ENCODE measurements at regions not wholly inside any gene's neighbourhood (a gene's known extent, or its start where the extent isn't known, plus 50 kb on each side); places are given as distances from the start of the nearest gene placed in this dataset.
"Not testable (repeated sequence)": the region's sequence is repeated elsewhere in the genome, so short reads cannot be mapped to it uniquely, and the experiment has no call there.

DNA sequence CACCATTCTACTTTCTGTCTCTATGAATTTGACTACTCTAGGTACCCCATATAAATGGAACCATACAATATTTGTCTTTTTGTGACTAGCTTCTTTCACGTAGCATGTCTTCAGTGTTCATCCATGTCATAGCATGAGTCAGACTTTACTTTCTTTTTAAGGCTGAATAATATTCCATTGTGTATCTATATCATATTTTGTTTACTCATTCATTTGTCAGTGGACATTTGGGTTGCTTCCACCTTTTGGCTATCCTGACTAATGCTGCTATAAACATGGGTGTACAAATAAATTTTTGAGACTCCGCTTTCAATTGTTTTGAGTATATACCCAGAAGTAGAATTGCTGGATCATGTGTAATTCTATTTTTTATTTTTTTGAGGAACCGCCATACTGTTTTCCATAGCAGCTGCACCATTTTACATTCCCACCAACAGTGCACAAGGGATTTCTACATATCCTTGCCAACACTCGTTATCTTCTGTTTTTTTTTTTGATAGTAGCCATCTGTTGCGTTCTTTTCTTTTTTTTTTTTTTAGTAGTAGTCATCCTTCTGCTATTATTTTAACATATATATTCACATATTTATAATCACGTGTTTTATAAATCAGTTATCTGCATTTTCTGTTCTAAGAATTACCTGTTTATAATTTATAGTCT, 158.0 kb upstream of the MED14 start:
- no peaks in the 10 kb centered on the region for H3K4me1 ChIP-seq

DNA sequence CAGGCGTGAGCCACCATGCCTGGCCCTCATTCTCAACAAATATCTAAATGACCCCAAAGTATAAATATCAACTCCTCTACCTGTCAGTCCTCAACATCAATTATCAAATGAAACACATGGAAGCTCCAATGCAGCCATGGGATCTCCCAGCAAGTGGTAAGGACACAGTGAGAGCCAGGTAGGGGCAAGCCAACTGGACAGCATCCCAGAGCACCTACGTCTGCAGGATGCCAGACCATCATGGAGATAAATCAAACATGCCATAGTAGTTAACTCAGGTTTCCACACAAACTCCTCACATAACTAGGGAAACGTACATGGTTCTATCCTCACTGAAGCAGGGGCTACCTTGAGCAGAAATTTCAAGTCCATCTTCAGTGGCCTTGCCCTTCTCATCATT, 159.9 kb upstream of the MED14 start:
- no peak for DNase-seq
- Histone ChIP-seq H3K9me3 (replicated peaks) (no peaks in the 10 kb centered on the region), H3K4me1 (no peaks in the 10 kb centered on the region), H3K36me3 (no peaks in the 10 kb centered on the region), H3K27ac (no peak overlapping the region), H3K4me3 (no peak overlapping the region), H3K27me3 (no peaks in the 10 kb centered on the region)

More for the DNA sequence above, 158.0 kb upstream of the MED14 start:
- no peak overlapping the region for H3K4me3 ChIP-seq
- no peak for DNase-seq
- no peaks in the 10 kb centered on the region for H3K36me3 ChIP-seq
- H3K27me3 ChIP-seq: no peaks in the 10 kb centered on the region
- no peak overlapping the region for H3K27ac ChIP-seq
- H3K9me3 ChIP-seq (replicated peaks): no peaks in the 10 kb centered on the region

DNA sequence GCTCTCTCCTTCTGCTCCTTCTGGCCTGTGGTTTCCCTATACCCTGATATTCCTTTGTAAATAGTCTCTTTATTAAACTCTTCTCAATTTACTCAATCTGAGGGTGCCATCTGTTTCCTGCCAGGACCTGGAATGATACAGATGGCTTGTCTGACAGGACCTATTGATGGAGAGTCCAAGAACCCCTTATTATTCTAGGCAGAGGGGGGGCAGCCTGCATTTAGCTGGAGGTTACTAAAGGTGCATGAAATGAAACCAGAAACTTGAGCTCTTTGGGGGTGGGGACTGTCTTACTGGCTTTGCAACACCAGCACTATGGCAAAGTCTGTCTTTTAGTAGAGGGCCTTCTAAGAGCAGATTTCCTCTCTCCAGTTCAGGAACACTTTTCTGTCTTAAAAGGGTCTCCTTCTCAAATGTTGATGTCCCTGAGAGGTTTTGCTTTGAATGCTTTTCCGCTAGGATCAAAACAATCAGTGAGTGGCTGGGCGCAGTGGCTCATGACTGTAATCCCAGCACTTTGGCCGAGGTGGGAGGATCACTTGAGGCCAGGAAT, 162.5 kb upstream of the MED14 start:
- DNase-seq: peak in 1 of 2 experiments; percentile 4
- H3K36me3 ChIP-seq: no peaks in the 10 kb centered on the region
- H3K4me1 ChIP-seq: no peaks in the 10 kb centered on the region
- no peak overlapping the region for H3K27ac ChIP-seq
- H3K4me3 ChIP-seq: no peak overlapping the region
- H3K9me3 ChIP-seq (replicated peaks): no peaks in the 10 kb centered on the region
- H3K27me3 ChIP-seq: no peaks in the 10 kb centered on the region

DNA sequence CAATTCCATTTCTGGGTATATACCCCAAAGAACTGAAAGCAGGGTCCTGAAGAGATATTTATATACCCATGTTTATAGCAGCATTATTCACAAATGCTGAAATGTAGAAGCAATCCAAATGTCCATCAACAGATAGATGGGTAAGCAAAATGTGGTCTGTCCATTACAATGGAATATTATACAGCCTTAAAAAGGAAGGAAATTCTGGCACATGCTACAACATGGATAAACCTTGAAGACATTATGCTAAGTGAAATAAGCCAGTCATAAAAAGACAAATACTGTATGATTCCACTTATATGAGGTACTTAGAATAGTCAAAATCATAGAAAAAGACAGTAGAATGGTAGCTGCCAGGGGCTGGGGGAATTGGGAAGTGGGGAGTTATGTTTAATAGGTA, 169.4 kb upstream of the MED14 start:
- H3K9me3 ChIP-seq (replicated peaks); H3K4me3 ChIP-seq; H3K27ac ChIP-seq; H3K36me3 ChIP-seq; H3K4me1 ChIP-seq; H3K27me3 ChIP-seq; DNase-seq: not testable (repeated sequence)

DNA sequence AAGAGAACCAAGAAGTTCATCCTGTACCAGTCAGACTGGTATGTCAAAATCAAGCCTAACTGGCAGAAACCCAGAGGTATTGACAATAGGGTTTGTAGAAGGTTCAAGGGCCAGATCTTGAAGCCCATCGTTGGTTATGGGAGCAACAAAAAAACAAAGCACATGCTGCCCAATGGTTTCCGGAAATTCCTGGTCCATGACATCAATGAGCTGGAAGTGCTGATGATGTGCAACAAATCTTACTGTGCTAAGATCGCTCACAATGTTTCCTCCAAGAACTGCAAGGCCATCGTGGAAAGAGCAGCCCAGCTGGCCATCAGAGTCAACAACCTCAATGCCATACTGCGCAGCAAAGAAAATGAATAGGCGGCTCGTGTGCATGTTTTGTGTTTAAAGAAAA, 172.7 kb upstream of the MED14 start:
- Histone ChIP-seq H3K9me3 (replicated peaks) (no peaks in the 10 kb centered on the region), H3K4me3 (no peak overlapping the region), H3K36me3 (no peaks in the 10 kb centered on the region), H3K27me3 (no peaks in the 10 kb centered on the region), H3K4me1 (peaks cover 4% of the 10 kb centered on the region; the same call in 1 of the 2 replicates), H3K27ac (no peak overlapping the region)
- DNase-seq: no peak

DNA sequence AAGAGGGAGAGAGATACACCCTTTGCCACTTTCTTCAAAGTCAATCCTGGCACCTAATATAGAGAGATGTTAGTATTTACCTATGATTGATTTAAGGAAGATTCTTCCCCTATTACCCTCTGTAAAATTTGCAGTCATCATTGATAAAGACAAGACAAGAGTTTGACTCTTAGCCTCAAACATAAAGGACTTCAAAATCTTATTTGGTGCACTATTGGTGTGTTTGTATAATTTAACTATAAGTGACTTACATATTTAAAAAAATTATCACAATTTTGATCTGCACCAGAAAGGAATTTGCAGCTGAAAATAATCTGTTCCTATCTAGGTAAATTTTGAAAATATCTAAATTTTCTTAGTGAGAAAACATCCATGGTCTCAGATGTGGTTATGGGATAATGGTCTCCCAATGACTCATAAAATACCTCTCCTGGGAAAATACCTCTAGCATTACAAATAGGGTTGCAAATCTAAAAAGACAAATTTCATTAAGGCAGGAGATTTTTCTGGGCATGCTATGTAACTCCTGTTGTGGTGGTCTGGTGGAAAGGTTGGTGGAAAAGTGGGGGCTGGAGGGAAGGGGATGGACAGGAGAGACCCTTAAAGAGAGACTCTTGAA, 173.6 kb upstream of the MED14 start:
- peak overlapping the region; percentile 37; the same call in 1 of the 2 replicates for H3K27ac ChIP-seq
- no peak overlapping the region for H3K4me3 ChIP-seq

DNA sequence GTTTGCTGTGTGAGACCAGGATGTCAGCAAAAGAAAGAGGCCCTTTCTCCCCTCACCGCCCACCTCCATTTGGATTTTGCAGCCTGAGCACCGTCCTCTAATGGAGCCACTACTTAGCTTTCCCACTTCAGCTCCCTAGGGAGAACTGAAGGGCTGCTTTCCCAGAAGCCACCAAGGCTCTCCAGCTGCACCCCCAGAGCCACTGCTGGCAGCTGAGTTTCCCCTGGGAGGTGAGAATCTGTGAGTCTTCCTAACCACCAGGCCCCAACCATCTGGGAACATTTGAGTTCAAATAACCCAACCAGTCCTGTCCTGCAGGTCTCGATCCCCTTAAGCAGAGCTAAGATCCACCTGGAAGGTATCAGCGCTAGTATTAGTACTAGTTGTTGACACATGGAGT, 173.1 kb upstream of the USP9X start:
- Histone ChIP-seq H3K4me3 (no peak overlapping the region), H3K27ac (no peak overlapping the region), H3K4me1 (peaks cover 4% of the 10 kb centered on the region; the same call in 1 of the 2 replicates), H3K27me3 (no peaks in the 10 kb centered on the region), H3K9me3 (replicated peaks) (no peaks in the 10 kb centered on the region), H3K36me3 (no peaks in the 10 kb centered on the region)
- DNase-seq: peak; percentile 16 to 26

More for the DNA sequence above, 173.6 kb upstream of the MED14 start:
- Histone ChIP-seq H3K27me3 (no peaks in the 10 kb centered on the region), H3K4me1 (peaks cover 4% of the 10 kb centered on the region; the same call in 1 of the 2 replicates), H3K36me3 (no peaks in the 10 kb centered on the region), H3K9me3 (replicated peaks) (no peaks in the 10 kb centered on the region)
- peak in 1 of 2 experiments; percentile 1 for DNase-seq

DNA sequence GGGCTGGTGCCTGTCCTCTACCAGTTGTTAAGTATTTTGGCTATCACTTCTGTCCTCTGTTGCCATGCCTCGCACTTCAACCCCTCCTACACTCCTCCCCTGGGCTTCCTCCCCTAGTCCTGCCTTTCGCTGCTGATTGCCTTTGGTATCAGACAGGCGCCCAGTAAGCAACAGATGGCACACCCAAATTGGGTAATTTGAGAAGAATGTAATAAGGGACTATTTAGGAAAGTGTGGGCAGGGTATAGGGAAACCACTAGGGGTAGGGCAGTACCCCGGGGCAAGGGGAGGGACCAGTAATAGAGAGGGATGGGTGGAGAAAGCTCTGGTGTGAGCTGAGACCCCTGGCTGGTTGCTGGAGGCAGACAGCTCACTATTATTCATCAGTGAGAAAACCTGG, 172.7 kb upstream of the USP9X start:
- H3K36me3 ChIP-seq: no peaks in the 10 kb centered on the region
- peaks cover 4% of the 10 kb centered on the region; the same call in 1 of the 2 replicates for H3K4me1 ChIP-seq
- no peak overlapping the region for H3K27ac ChIP-seq
- H3K4me3 ChIP-seq: no peak overlapping the region
- peak; percentile 20 to 40 for DNase-seq
- no peaks in the 10 kb centered on the region for H3K27me3 ChIP-seq
- H3K9me3 ChIP-seq (replicated peaks): no peaks in the 10 kb centered on the region

DNA sequence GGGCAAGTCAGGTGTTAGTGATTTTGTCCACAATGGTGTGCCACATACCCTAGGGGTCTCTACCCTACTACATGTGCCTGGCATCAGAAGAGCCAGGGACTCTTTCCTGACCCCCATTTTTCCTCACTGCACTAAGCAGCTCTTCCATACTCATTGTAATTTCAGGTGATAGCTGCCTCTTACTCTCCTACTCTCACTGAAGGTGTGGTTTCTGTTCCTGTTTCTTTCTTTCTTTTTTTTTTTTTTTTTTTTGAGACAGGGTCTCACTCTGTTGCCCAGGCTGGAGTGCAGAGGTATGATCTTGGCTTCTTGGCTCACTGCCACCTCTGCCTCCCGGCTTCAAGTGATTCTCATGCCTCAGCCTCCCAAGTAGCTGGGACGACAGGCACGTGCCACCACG, 164.9 kb upstream of the USP9X start:
- DNase-seq: no peak
- H3K4me3 ChIP-seq: no peak overlapping the region
- H3K27me3 ChIP-seq: no peaks in the 10 kb centered on the region
- no peaks in the 10 kb centered on the region for H3K9me3 ChIP-seq (replicated peaks)
- no peak overlapping the region for H3K27ac ChIP-seq
- no peaks in the 10 kb centered on the region for H3K36me3 ChIP-seq
- H3K4me1 ChIP-seq: no peaks in the 10 kb centered on the region

DNA sequence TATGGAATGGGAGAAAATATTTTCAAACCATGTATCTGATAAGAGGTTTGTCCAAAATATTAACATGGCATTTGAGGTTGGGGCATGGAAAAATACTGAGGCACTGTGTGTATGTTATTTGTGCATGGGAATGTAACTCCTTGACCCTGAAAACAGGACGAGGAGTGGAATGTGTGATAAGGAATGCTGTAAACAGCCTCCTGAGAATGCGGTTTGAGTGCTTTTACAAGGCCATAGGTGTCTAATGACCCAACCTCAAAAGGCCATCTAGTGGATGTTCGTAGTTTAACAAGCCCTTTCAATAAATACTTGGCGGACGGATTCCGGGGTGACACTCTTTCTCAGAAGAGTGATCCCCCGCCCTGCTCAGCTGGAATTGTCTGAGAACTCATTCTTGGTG, 162.9 kb upstream of the USP9X start:
- no peak overlapping the region for H3K4me3 ChIP-seq
- H3K36me3 ChIP-seq: no peaks in the 10 kb centered on the region
- no peaks in the 10 kb centered on the region for H3K9me3 ChIP-seq (replicated peaks)
- no peak overlapping the region for H3K27ac ChIP-seq
- H3K27me3 ChIP-seq: no peaks in the 10 kb centered on the region
- peak in 1 of 2 experiments; percentile 46 for DNase-seq
- no peaks in the 10 kb centered on the region for H3K4me1 ChIP-seq

DNA sequence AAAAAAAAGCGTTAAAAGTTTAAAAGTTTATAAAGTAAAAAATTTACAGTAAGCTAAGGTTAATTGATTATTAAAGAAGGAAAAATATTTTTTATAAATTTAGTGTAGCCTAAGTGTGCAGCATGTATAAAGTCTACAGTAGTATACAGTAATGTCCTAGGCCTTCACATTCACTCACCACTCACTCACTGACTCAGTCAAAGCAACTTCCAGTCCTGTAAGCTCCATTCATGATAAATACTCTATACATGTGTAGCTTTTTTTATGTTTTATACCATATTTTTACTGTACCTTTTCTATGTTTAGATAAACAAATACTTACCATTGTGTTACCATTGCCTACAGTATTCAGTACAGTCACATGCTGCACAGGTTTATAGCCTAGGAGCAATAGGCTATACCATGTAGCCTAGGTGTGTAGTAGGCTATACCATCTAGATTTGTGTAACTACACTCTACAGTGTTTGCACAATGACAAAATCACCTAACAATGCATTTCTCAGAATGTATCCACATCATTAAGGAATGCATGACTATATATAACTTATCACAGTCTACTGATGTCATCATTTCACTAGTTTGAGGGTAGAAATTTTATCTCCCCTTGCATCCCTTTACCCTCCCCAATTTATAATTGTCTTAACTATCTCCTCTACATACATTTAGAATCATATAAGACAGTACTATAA, 158.4 kb upstream of the USP9X start:
- not testable (repeated sequence) for H3K4me1 ChIP-seq, H3K4me3 ChIP-seq, H3K27me3 ChIP-seq

DNA sequence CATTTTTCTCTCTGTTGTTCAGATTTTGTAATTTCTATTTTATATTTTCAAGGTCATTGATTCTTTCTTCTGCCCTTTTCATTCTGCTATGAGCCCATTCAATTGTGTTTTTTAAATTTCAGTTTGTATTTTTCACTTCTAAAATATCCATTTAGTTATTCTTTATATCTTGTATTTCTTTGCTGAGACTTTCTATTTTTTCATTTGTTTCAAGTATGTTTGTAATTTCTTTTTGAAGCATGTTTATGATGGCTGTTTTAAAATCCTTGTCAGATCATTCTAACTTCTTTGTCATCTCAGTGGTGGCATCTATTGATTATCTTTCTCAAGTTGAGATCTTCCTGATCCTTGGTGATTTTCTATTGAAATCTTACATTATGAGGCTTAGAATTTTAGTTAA, 157.2 kb upstream of the USP9X start:
- no peak for DNase-seq
- Histone ChIP-seq H3K9me3 (replicated peaks) (no peaks in the 10 kb centered on the region), H3K27ac (no peak overlapping the region), H3K4me3 (no peak overlapping the region), H3K36me3 (no peaks in the 10 kb centered on the region), H3K4me1 (peaks cover 5% of the 10 kb centered on the region; the same call in 1 of the 2 replicates), H3K27me3 (no peaks in the 10 kb centered on the region)

More for the DNA sequence above, 158.4 kb upstream of the USP9X start:
- H3K9me3 ChIP-seq (replicated peaks); H3K36me3 ChIP-seq; H3K27ac ChIP-seq; DNase-seq: not testable (repeated sequence)

DNA sequence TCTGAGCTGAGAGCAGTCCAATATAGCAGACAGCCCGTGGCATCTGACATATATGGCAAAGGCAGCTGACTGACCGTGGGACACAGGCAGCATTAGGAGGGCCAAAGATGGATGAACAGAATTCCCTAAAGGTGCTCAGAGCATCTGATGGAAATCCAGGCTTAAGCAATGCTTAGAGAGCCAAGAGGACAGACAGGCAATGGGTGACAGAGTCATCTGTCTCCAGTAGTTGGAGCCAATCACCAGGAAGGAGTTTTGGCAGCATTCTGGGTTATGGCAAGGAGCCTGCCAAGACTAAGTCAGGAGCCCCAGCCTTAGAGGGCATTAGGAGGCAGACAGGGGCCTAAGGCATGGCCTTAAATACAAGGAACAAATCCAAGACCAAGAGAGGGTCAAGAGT, 153.3 kb upstream of the USP9X start:
- no peak overlapping the region for H3K4me3 ChIP-seq
- no peaks in the 10 kb centered on the region for H3K9me3 ChIP-seq (replicated peaks)
- H3K27me3 ChIP-seq: no peaks in the 10 kb centered on the region
- H3K4me1 ChIP-seq: peaks cover 5% of the 10 kb centered on the region; the same call in 1 of the 2 replicates
- H3K36me3 ChIP-seq: no peaks in the 10 kb centered on the region
- H3K27ac ChIP-seq: no peak overlapping the region
- peak in 1 of 2 experiments; percentile 18 for DNase-seq

DNA sequence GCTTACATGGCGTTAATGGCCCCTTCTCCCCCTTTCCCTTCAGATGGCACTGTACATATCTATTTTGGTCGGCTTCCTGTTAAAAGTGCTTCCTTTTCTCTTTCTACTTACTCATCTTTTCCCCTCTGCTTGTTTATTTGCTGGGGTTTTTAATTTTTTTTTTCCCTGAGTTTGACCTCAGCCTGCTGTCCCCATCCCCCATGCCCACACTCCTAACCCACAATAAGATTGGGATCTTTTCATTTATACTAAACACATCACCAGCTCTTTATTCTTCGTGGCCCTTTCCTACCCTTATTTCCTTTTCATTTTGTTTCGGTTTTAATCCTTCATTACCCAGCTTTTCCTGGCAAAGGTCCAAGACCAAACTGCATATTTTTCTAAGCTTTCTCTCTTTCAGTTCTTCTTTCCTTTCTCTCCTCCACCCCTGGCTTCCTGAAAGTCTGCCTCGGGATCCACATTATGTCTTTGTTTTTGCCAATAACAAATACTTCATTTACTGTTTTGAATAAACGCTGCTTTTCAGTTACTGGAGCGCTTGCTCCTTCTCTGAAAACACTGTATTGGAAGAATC, 152.0 kb upstream of the USP9X start:
- Histone ChIP-seq H3K36me3 (no peaks in the 10 kb centered on the region), H3K4me1 (peaks cover 5% of the 10 kb centered on the region; the same call in 1 of the 2 replicates), H3K4me3 (peak overlapping the region; percentile 49), H3K27me3 (no peaks in the 10 kb centered on the region), H3K27ac (peak overlapping the region; percentile 64), H3K9me3 (replicated peaks) (no peaks in the 10 kb centered on the region)
- DNase-seq: peak in 1 of 2 experiments; percentile 41
